IMR-90 (cell line): ENCODE measurements at regions not wholly inside any gene's neighbourhood (a gene's known extent, or its start where the extent isn't known, plus 50 kb on each side); places are given as distances from the start of the nearest gene placed in this dataset.
A peak's percentile ranks its signal among the peaks of the same experiment; 100 is the strongest.

Source experiments
- BHLHE40 ChIP-seq: fragments of 150-350 bp; IDR thresholded peaks from 2 replicates; pipeline ENCODE4 v1.6.1; 2016; ENCODE audit warnings: mild to moderate bottlenecking, low read depth, low read length
- CTCF ChIP-seq: conservative IDR thresholded peaks from 2 replicates; pipeline ENCODE4 v1.5.1; 2012; ENCODE audit warnings: mild to moderate bottlenecking, low read depth, low read length, improper control_type of control experiment
- ELK1 ChIP-seq: fragments of 150-350 bp; IDR thresholded peaks from 2 replicates; pipeline ENCODE4 v1.6.1; 2016; ENCODE audit warnings: low read depth, mild to moderate bottlenecking, low read length, moderate library complexity, borderline replicate concordance
- MAFK ChIP-seq: IDR thresholded peaks from 2 replicates; pipeline ENCODE4 v1.6.1; 2012; ENCODE audit warnings: low read depth, low read length, improper control_type of control experiment
- MXI1 ChIP-seq: IDR thresholded peaks from 2 replicates; pipeline ENCODE4 v1.6.1; 2012; ENCODE audit warnings: low read depth, mild to moderate bottlenecking, low read length, moderate library complexity, borderline replicate concordance
- POLR2A ChIP-seq: IDR thresholded peaks from 2 replicates; pipeline ENCODE4 v1.6.1; 2012; ENCODE audit warnings: mild to moderate bottlenecking, low read depth, low read length
- RAD21 ChIP-seq: IDR thresholded peaks from 2 replicates; pipeline ENCODE4 v1.6.1; 2012; ENCODE audit warnings: low read length, improper control_type of control experiment
- RCOR1 ChIP-seq: IDR thresholded peaks from 2 replicates; pipeline ENCODE4 v1.6.1; 2012; ENCODE audit warnings: mild to moderate bottlenecking, low read length, improper control_type of control experiment; ENCODE audit not compliant: insufficient replicate concordance
- RFX5 ChIP-seq: IDR thresholded peaks from 2 replicates; pipeline ENCODE4 v1.8.0; 2012; ENCODE audit warnings: low read depth, mild to moderate bottlenecking, low read length, moderate library complexity
- SMC3 ChIP-seq: fragments of 150-350 bp; IDR thresholded peaks from 2 replicates; pipeline ENCODE4 v1.6.1; 2016; ENCODE audit warnings: low read depth, mild to moderate bottlenecking, antibody characterized with exemption, low read length, moderate library complexity
- USF2 ChIP-seq: fragments of 150-350 bp; IDR thresholded peaks from 2 replicates; pipeline ENCODE4 v1.6.1; 2017; ENCODE audit warnings: mild to moderate bottlenecking, antibody characterized with exemption, low read length, low read depth

GRCh38 chr6:137341681-137342195 is 122.6 kb upstream of the IFNGR1 start:
- TF ChIP-seq CTCF = 0 out of 2 replicates have a peak, but pooled peaks have one; percentile 14
- TF ChIP-seq POLR2A = no peak
- TF ChIP-seq MXI1 = no peak
- no peak for TF ChIP-seq MAFK
- no peak for TF ChIP-seq RAD21
- TF ChIP-seq USF2 = no peak
- TF ChIP-seq ELK1 = no peak
- no peak for TF ChIP-seq RCOR1
- TF ChIP-seq BHLHE40 = no peak
- no peak for TF ChIP-seq SMC3
- no peak for TF ChIP-seq RFX5
